LNCAP (cell line): ENCODE measurements at regions not wholly inside any gene's neighbourhood (a gene's known extent, or its start where the extent isn't known, plus 50 kb on each side); places are given as distances from the start of the nearest gene placed in this dataset.

Experiments used
- TF ChIP-seq, protein P1 (sequence below): fragments of 450-650 bp; IDR thresholded peaks from 2 replicates; pipeline ENCODE4 v1.5.1; 2017; ENCODE audit warnings: mild to moderate bottlenecking

DNA sequence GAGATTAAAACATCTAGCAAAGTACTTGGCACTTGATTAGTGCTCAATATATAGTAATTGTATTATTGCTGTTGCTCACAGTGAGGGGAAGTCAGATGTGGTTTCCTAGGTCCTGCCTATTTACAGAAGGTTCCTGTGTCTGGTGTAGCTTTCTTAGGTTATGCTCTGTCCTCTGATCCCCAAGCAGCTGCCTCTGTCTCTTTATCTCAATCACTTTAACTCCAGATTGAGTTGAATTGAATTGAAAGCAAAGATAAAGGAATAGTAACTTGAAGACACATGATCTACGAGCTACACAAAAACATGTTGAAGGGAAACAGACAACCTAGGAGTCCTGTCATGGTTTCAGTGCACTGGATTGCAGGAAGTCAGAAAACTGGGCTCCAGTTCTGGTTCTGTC, 113.9 kb upstream of the ADAMTSL1 start:
- TF ChIP-seq, protein P1, sequence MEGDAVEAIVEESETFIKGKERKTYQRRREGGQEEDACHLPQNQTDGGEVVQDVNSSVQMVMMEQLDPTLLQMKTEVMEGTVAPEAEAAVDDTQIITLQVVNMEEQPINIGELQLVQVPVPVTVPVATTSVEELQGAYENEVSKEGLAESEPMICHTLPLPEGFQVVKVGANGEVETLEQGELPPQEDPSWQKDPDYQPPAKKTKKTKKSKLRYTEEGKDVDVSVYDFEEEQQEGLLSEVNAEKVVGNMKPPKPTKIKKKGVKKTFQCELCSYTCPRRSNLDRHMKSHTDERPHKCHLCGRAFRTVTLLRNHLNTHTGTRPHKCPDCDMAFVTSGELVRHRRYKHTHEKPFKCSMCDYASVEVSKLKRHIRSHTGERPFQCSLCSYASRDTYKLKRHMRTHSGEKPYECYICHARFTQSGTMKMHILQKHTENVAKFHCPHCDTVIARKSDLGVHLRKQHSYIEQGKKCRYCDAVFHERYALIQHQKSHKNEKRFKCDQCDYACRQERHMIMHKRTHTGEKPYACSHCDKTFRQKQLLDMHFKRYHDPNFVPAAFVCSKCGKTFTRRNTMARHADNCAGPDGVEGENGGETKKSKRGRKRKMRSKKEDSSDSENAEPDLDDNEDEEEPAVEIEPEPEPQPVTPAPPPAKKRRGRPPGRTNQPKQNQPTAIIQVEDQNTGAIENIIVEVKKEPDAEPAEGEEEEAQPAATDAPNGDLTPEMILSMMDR, result no peak

- TF ChIP-seq, protein P1, result no peak
Measured at GRCh38 chr9:18361646-18362045, 112.3 kb upstream of the ADAMTSL1 start.

- TF ChIP-seq, protein P1, result no peak
Measured at GRCh38 chr9:18362166-18362565, 111.8 kb upstream of the ADAMTSL1 start.

DNA sequence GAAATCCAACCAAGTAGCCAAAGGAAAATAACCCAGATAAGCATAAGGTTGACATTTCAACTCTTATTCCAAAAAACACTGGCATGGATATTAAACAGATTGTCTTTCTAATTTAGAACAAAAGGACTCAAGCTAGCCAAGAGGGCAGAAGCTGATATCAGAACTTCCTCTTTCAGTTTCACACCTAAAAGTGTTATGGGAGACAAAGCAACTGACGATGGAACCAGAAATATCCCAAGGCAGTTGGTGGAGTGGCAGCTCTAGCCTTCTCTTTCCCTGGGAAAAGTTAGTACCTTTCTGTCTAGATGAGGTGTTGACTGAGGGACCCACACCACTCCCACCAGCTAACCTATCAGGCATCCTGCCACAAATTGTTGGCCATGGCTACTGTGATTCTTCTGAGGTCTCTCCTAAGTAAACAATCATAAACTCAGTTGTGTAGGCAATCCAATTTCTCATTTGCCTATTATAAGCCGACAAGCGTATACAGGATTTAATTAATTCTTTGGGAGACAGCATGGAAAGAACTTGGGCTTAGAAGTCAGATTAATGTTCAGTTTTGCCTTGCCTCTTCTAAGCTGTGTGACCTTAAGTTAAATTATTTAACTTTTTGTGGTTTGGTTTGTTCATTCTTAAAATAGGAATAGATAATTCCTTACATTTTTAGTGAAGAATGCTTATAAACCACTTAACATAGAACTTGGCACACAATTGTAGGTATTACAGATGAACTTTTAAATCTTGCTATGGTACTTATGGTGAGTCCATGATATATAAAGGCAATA, 110.9 kb upstream of the ADAMTSL1 start:
- TF ChIP-seq, protein P1, result no peak

DNA sequence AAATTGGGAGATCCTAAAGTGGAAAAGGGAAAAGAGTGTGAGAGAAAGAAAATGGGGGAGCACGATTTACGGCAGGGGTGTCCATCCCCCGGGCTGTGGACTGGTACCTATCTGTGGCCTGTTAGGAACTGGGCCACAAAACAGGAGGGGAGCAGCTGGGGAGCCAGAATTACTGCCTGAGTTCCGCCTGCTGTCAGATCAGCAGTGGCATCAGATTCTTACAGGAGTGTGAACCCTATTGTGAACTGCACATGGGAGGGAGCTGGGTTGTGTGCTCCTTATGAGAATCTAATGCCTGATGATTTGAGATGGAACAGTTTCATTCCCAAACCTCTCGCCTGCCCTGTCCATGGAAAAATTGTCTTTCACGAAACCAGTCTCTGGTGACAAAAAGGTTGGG, 108.3 kb upstream of the ADAMTSL1 start:
- TF ChIP-seq, protein P1, result no peak

DNA sequence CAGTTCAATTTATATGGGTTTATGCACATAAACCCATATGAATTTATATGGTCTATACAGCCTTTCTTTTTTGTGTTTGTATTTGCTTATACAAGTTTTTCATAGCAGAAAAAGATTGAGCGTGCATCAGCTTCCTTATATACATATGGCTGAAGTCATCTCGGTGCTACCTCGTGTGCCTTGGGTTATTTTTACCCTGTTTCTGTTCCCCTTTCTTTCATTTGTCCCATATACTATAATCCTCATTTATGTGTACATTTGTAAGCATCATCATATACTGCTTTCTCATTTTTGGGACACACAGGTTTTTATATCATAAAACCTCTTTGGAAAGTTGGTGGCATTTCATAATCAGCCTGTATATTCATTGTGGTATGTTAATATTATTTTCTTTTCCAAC, 107.8 kb upstream of the ADAMTSL1 start:
- TF ChIP-seq, protein P1, result no peak

DNA sequence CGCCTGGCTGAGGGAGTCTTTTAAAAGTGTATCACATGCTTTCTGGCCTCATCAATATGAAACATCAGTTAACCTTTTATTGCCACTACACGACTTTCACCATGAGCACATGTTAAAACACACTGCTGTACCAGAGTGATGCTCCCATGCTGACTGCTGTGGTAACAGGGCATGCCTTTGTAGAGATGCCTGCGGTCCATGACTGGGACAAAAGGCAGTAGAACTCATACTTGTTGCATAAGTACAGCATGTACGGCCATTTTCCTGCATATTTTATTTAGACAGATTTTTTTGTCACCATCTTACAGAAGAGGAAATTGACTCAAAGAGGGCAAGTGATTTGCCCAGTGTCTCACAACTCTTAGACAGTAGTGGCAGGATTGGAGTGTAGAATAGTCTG, 105.7 kb upstream of the ADAMTSL1 start:
- TF ChIP-seq, protein P1, result no peak

DNA sequence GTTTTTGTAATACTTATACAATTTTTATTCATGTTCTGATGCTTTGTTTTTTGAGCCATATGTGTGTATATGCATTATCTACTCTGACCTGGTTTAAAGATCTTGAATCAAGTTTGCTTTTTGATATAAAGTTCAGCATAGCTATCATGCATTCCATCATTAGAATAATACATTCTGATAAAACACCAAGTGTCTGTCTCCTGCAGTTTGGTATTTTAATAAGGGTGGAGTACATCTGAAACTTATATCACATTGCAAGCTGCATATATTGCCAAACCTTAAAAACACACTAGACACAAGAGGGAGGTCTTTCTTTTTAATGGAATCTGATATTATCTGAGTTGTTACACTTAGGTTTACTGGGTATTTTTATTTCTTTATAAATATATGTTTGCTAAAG, 102.8 kb upstream of the ADAMTSL1 start:
- TF ChIP-seq, protein P1, result no peak
